IMR-90 (cell line): ENCODE measurements at regions not wholly inside any gene's neighbourhood (a gene's known extent, or its start where the extent isn't known, plus 50 kb on each side); places are given as distances from the start of the nearest gene placed in this dataset.

Experiments
- ATAC-seq: fragments of 200-7000 bp; cut with Tn5 transposase; 2 replicates; pipeline ENCODE4 v1.9.1; 2020; ENCODE audit warnings: low read depth, mild to moderate bottlenecking, moderate library complexity
- BruUV-seq: library from RNA; stranded (reverse); fragments of 400-500 nt; replicated peaks from 2 replicates; lab custom pipeline; 2021; lab: Mats Ljungman, UMichigan
- CTCF ChIA-PET: fragments of 300-600 bp; formaldehyde crosslinking; extraction: SDS; loops from one replicate; lab custom pipeline; 2021; ENCODE audit warnings: antibody characterized with exemption; lab: Yijun Ruan, JAX
- POLR2A ChIA-PET: fragments of 300-600 bp; sonication (Branson Sonifier 250); formaldehyde crosslinking; loops from one replicate; lab custom pipeline; 2022; ENCODE audit warnings: antibody characterized with exemption; ENCODE audit not compliant: unreplicated experiment; lab: Charles Lee
- DNase-seq: peaks from one replicate; pipeline ENCODE4 v3.0.0; 2013
- H2AFZ ChIP-seq: replicated peaks from 2 replicates; pipeline ENCODE3; 2013; ENCODE audit warnings: low read length, mild to moderate bottlenecking; ENCODE audit not compliant: poor library complexity
- H2AK5ac ChIP-seq: 2 replicates; pipeline ENCODE4 v1.6.1; 2013; ENCODE audit warnings: low read depth, low read length, inconsistent platforms
- H2AK9ac ChIP-seq: replicated peaks from 2 replicates; pipeline ENCODE3; 2013; ENCODE audit warnings: mild to moderate bottlenecking, low read depth, low read length, moderate library complexity; ENCODE audit not compliant: poor library complexity
- H2BK120ac ChIP-seq: 2 replicates; pipeline ENCODE4 v1.6.1; 2013; ENCODE audit warnings: low read depth, low read length, inconsistent platforms
- H2BK15ac ChIP-seq: 3 replicates; pipeline ENCODE4 v1.6.1; 2013; ENCODE audit warnings: low read depth, low read length, inconsistent platforms
- H2BK20ac ChIP-seq: 2 replicates; pipeline ENCODE4 v1.6.1; 2013; ENCODE audit warnings: low read depth, mild to moderate bottlenecking, inconsistent platforms, low read length, moderate library complexity
- H2BK5ac ChIP-seq: 2 replicates; pipeline ENCODE4 v1.6.1; 2013; ENCODE audit warnings: mild to moderate bottlenecking, low read depth, low read length, inconsistent platforms; ENCODE audit not compliant: poor library complexity, severe bottlenecking
- H3K14ac ChIP-seq: replicated peaks from 2 replicates; pipeline ENCODE4 v1.6.1; 2013; ENCODE audit warnings: low read depth, low read length, inconsistent platforms
- H3K18ac ChIP-seq: 2 replicates; pipeline ENCODE4 v1.6.1; 2013; ENCODE audit warnings: low read depth, low read length, control low read depth
- H3K23ac ChIP-seq: 2 replicates; pipeline ENCODE4 v1.6.1; 2013; ENCODE audit warnings: low read depth, low read length, inconsistent platforms
- H3K27ac ChIP-seq: 2 replicates; pipeline ENCODE4 v1.5.1; 2013; ENCODE audit warnings: mild to moderate bottlenecking, control low read depth, low read length; ENCODE audit not compliant: insufficient read depth
- H3K27me3 ChIP-seq: 2 replicates; pipeline ENCODE4 v1.6.1; 2013; ENCODE audit warnings: low read length; ENCODE audit not compliant: control insufficient read depth, insufficient read depth
- H3K36me3 ChIP-seq: 2 replicates; pipeline ENCODE4 v1.6.1; 2013; ENCODE audit warnings: low read length, mixed read lengths; ENCODE audit not compliant: control insufficient read depth, insufficient read depth
- H3K4ac ChIP-seq: 2 replicates; pipeline ENCODE4 v1.6.1; 2013; ENCODE audit warnings: low read depth, low read length, inconsistent platforms
- H3K4me1 ChIP-seq: 2 replicates; pipeline ENCODE4 v1.6.1; 2013; ENCODE audit warnings: low read length, mixed read lengths; ENCODE audit not compliant: control insufficient read depth, insufficient read depth
- H3K4me2 ChIP-seq: 2 replicates; pipeline ENCODE4 v1.6.1; 2013; ENCODE audit warnings: low read depth, mild to moderate bottlenecking, control low read depth, low read length, moderate library complexity
- H3K4me3 ChIP-seq: 2 replicates; pipeline ENCODE4 v1.5.1; 2013; ENCODE audit warnings: low read depth, mild to moderate bottlenecking, control low read depth, low read length, moderate library complexity; ENCODE audit not compliant: insufficient read depth
- H3K56ac ChIP-seq: 2 replicates; pipeline ENCODE4 v1.6.1; 2013; ENCODE audit warnings: low read length, inconsistent platforms; ENCODE audit not compliant: insufficient read depth; ENCODE audit errors: extremely low read depth
- H3K79me1 ChIP-seq, 2 experiments: 2 replicates each; pipeline ENCODE4 v1.6.1; 2013; ENCODE audit warnings: low read length in 2 of 2, inconsistent platforms in 1 of 2, low read depth in 1 of 2
- H3K9ac ChIP-seq: 2 replicates; pipeline ENCODE4 v1.6.1; 2013; ENCODE audit warnings: low read depth, low read length, control low read depth
- H3K9me1 ChIP-seq: 2 replicates; pipeline ENCODE4 v1.6.1; 2013; ENCODE audit warnings: low read length, inconsistent platforms; ENCODE audit not compliant: insufficient read depth
- H3K9me3 ChIP-seq: 2 replicates; pipeline ENCODE4 v1.6.1; 2013; ENCODE audit warnings: low read length; ENCODE audit not compliant: control insufficient read depth, insufficient read depth
- H4K20me1 ChIP-seq: 2 replicates; pipeline ENCODE4 v1.6.1; 2013; ENCODE audit warnings: low read length, inconsistent platforms; ENCODE audit not compliant: insufficient read depth
- H4K5ac ChIP-seq: 2 replicates; pipeline ENCODE4 v1.6.1; 2013; ENCODE audit warnings: mild to moderate bottlenecking, low read depth, low read length, control low read depth
- H4K8ac ChIP-seq, 2 experiments: 2 replicates each; pipeline ENCODE4 v1.6.1; 2013; ENCODE audit warnings: low read depth in 2 of 2, low read length in 2 of 2, control low read depth in 1 of 2, inconsistent platforms in 1 of 2
- H4K91ac ChIP-seq: 2 replicates; pipeline ENCODE4 v1.6.1; 2013; ENCODE audit warnings: low read depth, low read length, inconsistent platforms; ENCODE audit not compliant: insufficient read depth
- BHLHE40 ChIP-seq: fragments of 150-350 bp; IDR thresholded peaks from 2 replicates; pipeline ENCODE4 v1.6.1; 2016; ENCODE audit warnings: mild to moderate bottlenecking, low read depth, low read length
- CEBPB ChIP-seq: IDR thresholded peaks from 2 replicates; pipeline ENCODE4 v1.6.1; 2012; ENCODE audit warnings: low read depth, low read length, improper control_type of control experiment
- CHD1 ChIP-seq: IDR thresholded peaks from 2 replicates; pipeline ENCODE4 v1.6.1; 2012; ENCODE audit warnings: low read depth, low read length, improper control_type of control experiment
- FOS ChIP-seq: fragments of 150-350 bp; IDR thresholded peaks from 2 replicates; pipeline ENCODE4 v1.6.1; 2016; ENCODE audit warnings: low read depth, low read length
- MAFK ChIP-seq: IDR thresholded peaks from 2 replicates; pipeline ENCODE4 v1.6.1; 2012; ENCODE audit warnings: low read depth, low read length, improper control_type of control experiment
- MAZ ChIP-seq: IDR thresholded peaks from 2 replicates; pipeline ENCODE4 v1.6.1; 2012; ENCODE audit warnings: low read depth, mild to moderate bottlenecking, low read length, improper control_type of control experiment, moderate library complexity, borderline replicate concordance
- MXI1 ChIP-seq: IDR thresholded peaks from 2 replicates; pipeline ENCODE4 v1.6.1; 2012; ENCODE audit warnings: low read depth, mild to moderate bottlenecking, low read length, moderate library complexity, borderline replicate concordance
- NFE2L2 ChIP-seq: fragments of 150-350 bp; IDR thresholded peaks from 2 replicates; pipeline ENCODE4 v1.6.1; 2016; ENCODE audit warnings: low read depth, mild to moderate bottlenecking, low read length
- POLR2A ChIP-seq: IDR thresholded peaks from 2 replicates; pipeline ENCODE4 v1.6.1; 2012; ENCODE audit warnings: mild to moderate bottlenecking, low read depth, low read length
- RAD21 ChIP-seq: IDR thresholded peaks from 2 replicates; pipeline ENCODE4 v1.6.1; 2012; ENCODE audit warnings: low read length, improper control_type of control experiment
- RCOR1 ChIP-seq: IDR thresholded peaks from 2 replicates; pipeline ENCODE4 v1.6.1; 2012; ENCODE audit warnings: mild to moderate bottlenecking, low read length, improper control_type of control experiment; ENCODE audit not compliant: insufficient replicate concordance
- RFX5 ChIP-seq: IDR thresholded peaks from 2 replicates; pipeline ENCODE4 v1.8.0; 2012; ENCODE audit warnings: low read depth, mild to moderate bottlenecking, low read length, moderate library complexity
- SMC3 ChIP-seq: fragments of 150-350 bp; IDR thresholded peaks from 2 replicates; pipeline ENCODE4 v1.6.1; 2016; ENCODE audit warnings: low read depth, mild to moderate bottlenecking, antibody characterized with exemption, low read length, moderate library complexity
- WGBS, 2 experiments: methylation state at CpG; one replicate each; pipeline versions ENCODE4 v1.1.5 to v1.1.7; 2013; ENCODE audit warnings: missing lambda C conversion rate in 2 of 2; ENCODE audit not compliant: insufficient read length in 1 of 2; ENCODE audit errors: extremely low coverage in 2 of 2; 5-methylcytosine and 5-hydroxymethylcytosine counted together
- dilution Hi-C: fragments of 300-500 bp; cut with HindIII; formaldehyde crosslinking; loops from one replicate; pipeline ENCODE4 v1.14.3; 2018; ENCODE audit warnings: low sequenced_read_pairs; ENCODE audit not compliant: unreplicated experiment
- in situ Hi-C: fragments of 300-500 bp; cut with MboI; formaldehyde crosslinking; loops from 3 replicates; pipeline ENCODE4 v1.14.3; 2019; ENCODE audit warnings: low sequenced_read_pairs, inconsistent platforms, mixed read lengths
- intact Hi-C: fragments of 100-400 bp; cut with micrococcal nuclease; formaldehyde crosslinking; loops from 2 replicates; pipeline ENCODE4 v1.10.0; 2022
- TF ChIP-seq, protein P1 (sequence below): fragments of 150-350 bp; IDR thresholded peaks from 2 replicates; pipeline ENCODE4 v1.6.1; 2017; ENCODE audit warnings: mild to moderate bottlenecking, antibody characterized with exemption, low read length, low read depth
- TF ChIP-seq, protein P2 (sequence below): conservative IDR thresholded peaks from 2 replicates; pipeline ENCODE4 v1.5.1; 2012; ENCODE audit warnings: mild to moderate bottlenecking, low read depth, low read length, improper control_type of control experiment
- TF ChIP-seq, protein P3 (sequence below): fragments of 150-350 bp; IDR thresholded peaks from 2 replicates; pipeline ENCODE4 v1.6.1; 2016; ENCODE audit warnings: low read depth, mild to moderate bottlenecking, low read length, moderate library complexity, borderline replicate concordance

DNA sequence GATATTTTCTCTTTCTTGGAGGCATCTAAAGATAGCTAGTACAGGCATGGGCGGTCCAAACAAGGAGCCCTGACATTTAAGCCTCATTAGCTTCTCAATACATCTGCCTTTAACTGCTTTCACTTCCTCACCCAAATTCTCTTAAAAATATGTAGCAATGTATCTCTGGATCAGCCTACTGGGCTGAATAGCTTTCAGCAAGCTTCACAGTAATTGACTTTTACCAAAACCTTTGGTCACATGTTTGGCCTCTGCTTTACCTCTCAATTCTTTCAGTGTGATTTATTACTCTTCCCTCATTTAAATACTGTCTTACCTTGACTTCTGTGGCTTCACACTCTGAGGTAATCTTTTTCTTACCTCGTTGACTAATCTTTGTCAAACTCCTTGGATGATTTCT, 1618.1 kb downstream of the GRIK2 start:
- in situ Hi-C loops = no loop called here
- H4K20me1 ChIP-seq = no peaks in the 10 kb centered on the region
- no peak overlapping the region for H3K4ac ChIP-seq
- no peaks in the 10 kb centered on the region for H3K9me3 ChIP-seq
- no peak overlapping the region for H2BK120ac ChIP-seq
- dilution Hi-C loops = no loop called here
- DNase-seq (no peak), ATAC-seq (no peak)
- no peak overlapping the region for H3K23ac ChIP-seq
- no peak overlapping the region for H3K4me2 ChIP-seq
- no peaks in the 10 kb centered on the region for H3K27me3 ChIP-seq
- H2AK5ac ChIP-seq = no peak overlapping the region
- H4K5ac ChIP-seq = no peak overlapping the region
- no peak overlapping the region for H2BK15ac ChIP-seq
- ChIA-PET POLR2A (no interaction called here), CTCF (no interaction called here)
- H4K8ac ChIP-seq = no peak overlapping the region
- no peak overlapping the region for H3K56ac ChIP-seq
- no peak overlapping the region for H3K9ac ChIP-seq
- no peak overlapping the region for H2AFZ ChIP-seq
- H3K14ac ChIP-seq = no peak overlapping the region
- H3K27ac ChIP-seq = no peak overlapping the region
- H3K9me1 ChIP-seq = no peaks in the 10 kb centered on the region
- WGBS, 2 experiments = no CpG with 5 or more reads among the region's 2 CpGs
- H2AK9ac ChIP-seq = no peak overlapping the region
- TF ChIP-seq MAFK = no peak
- TF ChIP-seq POLR2A = no peak
- no peak for TF ChIP-seq CHD1
- no peak for TF ChIP-seq RCOR1
- TF ChIP-seq MXI1 = no peak
- TF ChIP-seq FOS = no peak
- TF ChIP-seq, protein P1, sequence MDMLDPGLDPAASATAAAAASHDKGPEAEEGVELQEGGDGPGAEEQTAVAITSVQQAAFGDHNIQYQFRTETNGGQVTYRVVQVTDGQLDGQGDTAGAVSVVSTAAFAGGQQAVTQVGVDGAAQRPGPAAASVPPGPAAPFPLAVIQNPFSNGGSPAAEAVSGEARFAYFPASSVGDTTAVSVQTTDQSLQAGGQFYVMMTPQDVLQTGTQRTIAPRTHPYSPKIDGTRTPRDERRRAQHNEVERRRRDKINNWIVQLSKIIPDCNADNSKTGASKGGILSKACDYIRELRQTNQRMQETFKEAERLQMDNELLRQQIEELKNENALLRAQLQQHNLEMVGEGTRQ = no peak
- TF ChIP-seq, protein P2, sequence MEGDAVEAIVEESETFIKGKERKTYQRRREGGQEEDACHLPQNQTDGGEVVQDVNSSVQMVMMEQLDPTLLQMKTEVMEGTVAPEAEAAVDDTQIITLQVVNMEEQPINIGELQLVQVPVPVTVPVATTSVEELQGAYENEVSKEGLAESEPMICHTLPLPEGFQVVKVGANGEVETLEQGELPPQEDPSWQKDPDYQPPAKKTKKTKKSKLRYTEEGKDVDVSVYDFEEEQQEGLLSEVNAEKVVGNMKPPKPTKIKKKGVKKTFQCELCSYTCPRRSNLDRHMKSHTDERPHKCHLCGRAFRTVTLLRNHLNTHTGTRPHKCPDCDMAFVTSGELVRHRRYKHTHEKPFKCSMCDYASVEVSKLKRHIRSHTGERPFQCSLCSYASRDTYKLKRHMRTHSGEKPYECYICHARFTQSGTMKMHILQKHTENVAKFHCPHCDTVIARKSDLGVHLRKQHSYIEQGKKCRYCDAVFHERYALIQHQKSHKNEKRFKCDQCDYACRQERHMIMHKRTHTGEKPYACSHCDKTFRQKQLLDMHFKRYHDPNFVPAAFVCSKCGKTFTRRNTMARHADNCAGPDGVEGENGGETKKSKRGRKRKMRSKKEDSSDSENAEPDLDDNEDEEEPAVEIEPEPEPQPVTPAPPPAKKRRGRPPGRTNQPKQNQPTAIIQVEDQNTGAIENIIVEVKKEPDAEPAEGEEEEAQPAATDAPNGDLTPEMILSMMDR = no peak
- no peak for TF ChIP-seq BHLHE40
- no peak for TF ChIP-seq RFX5
- no peak for TF ChIP-seq SMC3
- TF ChIP-seq, protein P3, sequence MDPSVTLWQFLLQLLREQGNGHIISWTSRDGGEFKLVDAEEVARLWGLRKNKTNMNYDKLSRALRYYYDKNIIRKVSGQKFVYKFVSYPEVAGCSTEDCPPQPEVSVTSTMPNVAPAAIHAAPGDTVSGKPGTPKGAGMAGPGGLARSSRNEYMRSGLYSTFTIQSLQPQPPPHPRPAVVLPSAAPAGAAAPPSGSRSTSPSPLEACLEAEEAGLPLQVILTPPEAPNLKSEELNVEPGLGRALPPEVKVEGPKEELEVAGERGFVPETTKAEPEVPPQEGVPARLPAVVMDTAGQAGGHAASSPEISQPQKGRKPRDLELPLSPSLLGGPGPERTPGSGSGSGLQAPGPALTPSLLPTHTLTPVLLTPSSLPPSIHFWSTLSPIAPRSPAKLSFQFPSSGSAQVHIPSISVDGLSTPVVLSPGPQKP = no peak
- no peak for TF ChIP-seq NFE2L2
- TF ChIP-seq RAD21 = no peak
- no peak for TF ChIP-seq MAZ
- no peak for TF ChIP-seq CEBPB
- intact Hi-C loops = no loop called here
- no peaks in the 10 kb centered on the region for H3K79me1 ChIP-seq
- BruUV-seq = no TSS peak
- H2BK5ac ChIP-seq = no peak overlapping the region
- H3K4me1 ChIP-seq = no peaks in the 10 kb centered on the region
- no peak overlapping the region for H3K18ac ChIP-seq
- no peak overlapping the region for H3K4me3 ChIP-seq
- no peaks in the 10 kb centered on the region for H3K36me3 ChIP-seq
- no peak overlapping the region for H4K91ac ChIP-seq
- H2BK20ac ChIP-seq = no peak overlapping the region
